SK-N-SH treated with all-trans-retinoic acid at 6 μM for 48 hours (cell line): ENCODE measurements at regions not wholly inside any gene's neighbourhood (a gene's known extent, or its start where the extent isn't known, plus 50 kb on each side); places are given as distances from the start of the nearest gene placed in this dataset.

ENCODE experiments used
- ATAC-seq: fragments of 200-7000 bp; cut with Tn5 transposase; 3 replicates; pipeline ENCODE4 v1.9.1; 2020; ENCODE audit warnings: mild to moderate bottlenecking, moderate library complexity
- ARNTL ChIP-seq: fragments of 450-650 bp; formaldehyde crosslinking; IDR thresholded peaks from 2 replicates; pipeline ENCODE4 v1.5.0; 2020; ENCODE audit warnings: low read depth, mild to moderate bottlenecking, moderate library complexity, borderline replicate concordance
- BACH2 ChIP-seq: fragments of 250-450 bp; sonication (Bioruptor Pico); IDR thresholded peaks from 2 replicates; pipeline ENCODE4 v1.9.0; 2021; ENCODE audit warnings: mild to moderate bottlenecking, borderline replicate concordance
- ESRRG ChIP-seq: fragments of 250-450 bp; sonication (Bioruptor Pico); IDR thresholded peaks from 2 replicates; pipeline ENCODE4 v1.6.1; 2021; ENCODE audit warnings: mild to moderate bottlenecking
- GLIS3 ChIP-seq: fragments of 250-450 bp; sonication (Bioruptor Pico); IDR thresholded peaks from 2 replicates; pipeline ENCODE4 v1.5.0; 2020; ENCODE audit warnings: mild to moderate bottlenecking, moderate library complexity
- ISL1 ChIP-seq: fragments of 250-450 bp; sonication (Bioruptor Pico); IDR thresholded peaks from 2 replicates; pipeline ENCODE4 v2.1.2; 2022; ENCODE audit warnings: mild to moderate bottlenecking, moderate library complexity
- PPARA ChIP-seq: fragments of 250-450 bp; sonication (Bioruptor Pico); IDR thresholded peaks from 2 replicates; pipeline ENCODE4 v1.5.0; 2020; ENCODE audit warnings: mild to moderate bottlenecking, borderline replicate concordance
- RARB ChIP-seq: fragments of 250-450 bp; sonication (Bioruptor Pico); IDR thresholded peaks from 2 replicates; pipeline ENCODE4 v1.8.0; 2021; ENCODE audit warnings: mild to moderate bottlenecking, moderate library complexity
- SNAI2 ChIP-seq: fragments of 250-450 bp; sonication (Bioruptor Pico); IDR thresholded peaks from 2 replicates; pipeline ENCODE4 v1.5.0; 2020; ENCODE audit warnings: mild to moderate bottlenecking, moderate library complexity
- TCF4 ChIP-seq: fragments of 250-450 bp; sonication (Bioruptor Pico); IDR thresholded peaks from 2 replicates; pipeline ENCODE4 v1.8.0; 2021; ENCODE audit warnings: mild to moderate bottlenecking, moderate library complexity, borderline replicate concordance
- TOX ChIP-seq: fragments of 250-450 bp; sonication (Bioruptor Pico); IDR thresholded peaks from 2 replicates; pipeline ENCODE4 v1.8.0; 2021; ENCODE audit warnings: mild to moderate bottlenecking, moderate library complexity, borderline replicate concordance
- ZFP3 ChIP-seq: fragments of 250-450 bp; sonication (Bioruptor Pico); IDR thresholded peaks from 2 replicates; pipeline ENCODE4 v1.5.0; 2020; ENCODE audit warnings: mild to moderate bottlenecking, moderate library complexity
- ZFP30 ChIP-seq: fragments of 450-650 bp; formaldehyde crosslinking; IDR thresholded peaks from 2 replicates; pipeline ENCODE4 v1.5.0; 2022; ENCODE audit warnings: mild to moderate bottlenecking, moderate library complexity
- ZNF565 ChIP-seq: fragments of 450-650 bp; formaldehyde crosslinking; conservative IDR thresholded peaks from 2 replicates; pipeline ENCODE4 v1.5.0; 2020; ENCODE audit warnings: low read depth, mild to moderate bottlenecking, moderate library complexity
- ZNF70 ChIP-seq: fragments of 450-650 bp; formaldehyde crosslinking; IDR thresholded peaks from 2 replicates; pipeline ENCODE4 v1.5.0; 2020; ENCODE audit warnings: mild to moderate bottlenecking, moderate library complexity
- ZNF8 ChIP-seq: fragments of 450-650 bp; formaldehyde crosslinking; IDR thresholded peaks from 2 replicates; pipeline ENCODE4 v1.5.0; 2020; ENCODE audit warnings: mild to moderate bottlenecking, moderate library complexity
- TF ChIP-seq, protein P1 (sequence below): fragments of 250-450 bp; sonication (Bioruptor Pico); IDR thresholded peaks from 2 replicates; pipeline ENCODE4 v1.8.0; 2021; ENCODE audit warnings: low read depth, mild to moderate bottlenecking, moderate library complexity, borderline replicate concordance
- TF ChIP-seq, protein P2 (sequence below): fragments of 250-450 bp; sonication (Bioruptor Pico); IDR thresholded peaks from 2 replicates; pipeline ENCODE4 v1.5.1; 2020; ENCODE audit warnings: low read depth, mild to moderate bottlenecking, moderate library complexity
- TF ChIP-seq, protein P3 (sequence below): fragments of 250-450 bp; sonication (Bioruptor Pico); IDR thresholded peaks from 2 replicates; pipeline ENCODE4 v1.5.1; 2021; ENCODE audit warnings: mild to moderate bottlenecking, moderate library complexity
- TF ChIP-seq, protein P4 (sequence below): fragments of 250-450 bp; sonication (Bioruptor Pico); IDR thresholded peaks from 2 replicates; pipeline ENCODE4 v1.5.0; 2020; ENCODE audit warnings: mild to moderate bottlenecking, moderate library complexity
- TF ChIP-seq, protein P5 (sequence below): fragments of 250-450 bp; sonication (Bioruptor Pico); IDR thresholded peaks from 2 replicates; pipeline ENCODE4 v1.8.0; 2020; ENCODE audit warnings: mild to moderate bottlenecking, moderate library complexity, borderline replicate concordance

DNA sequence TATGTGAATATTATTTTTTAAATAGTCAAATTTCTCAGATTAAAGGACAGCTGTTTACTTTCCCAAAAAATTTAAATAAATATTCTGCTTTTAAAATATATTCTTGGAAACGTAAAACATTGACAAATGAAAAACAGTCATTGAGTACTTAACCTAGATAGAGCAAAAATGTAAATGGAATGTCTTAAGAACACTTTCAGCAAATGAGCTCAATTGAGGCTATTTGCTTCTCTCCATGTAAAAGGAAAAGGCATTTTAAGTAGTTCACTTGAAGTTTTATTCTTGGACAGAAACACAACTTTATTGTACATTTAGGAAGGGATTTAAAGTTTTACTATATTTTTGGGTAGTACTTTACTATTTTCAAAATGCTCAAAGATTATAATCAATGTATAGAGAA, 983.6 kb upstream of the TYRP1 start:
- ATAC-seq: no peak
- TF ChIP-seq SNAI2 (CRISPR knock-in tag) (no peak), GLIS3 (CRISPR knock-in tag) (no peak), TCF4 (CRISPR knock-in tag) (no peak), BACH2 (CRISPR knock-in tag) (no peak), ZFP3 (CRISPR knock-in tag) (no peak)
- TF ChIP-seq, protein P1, sequence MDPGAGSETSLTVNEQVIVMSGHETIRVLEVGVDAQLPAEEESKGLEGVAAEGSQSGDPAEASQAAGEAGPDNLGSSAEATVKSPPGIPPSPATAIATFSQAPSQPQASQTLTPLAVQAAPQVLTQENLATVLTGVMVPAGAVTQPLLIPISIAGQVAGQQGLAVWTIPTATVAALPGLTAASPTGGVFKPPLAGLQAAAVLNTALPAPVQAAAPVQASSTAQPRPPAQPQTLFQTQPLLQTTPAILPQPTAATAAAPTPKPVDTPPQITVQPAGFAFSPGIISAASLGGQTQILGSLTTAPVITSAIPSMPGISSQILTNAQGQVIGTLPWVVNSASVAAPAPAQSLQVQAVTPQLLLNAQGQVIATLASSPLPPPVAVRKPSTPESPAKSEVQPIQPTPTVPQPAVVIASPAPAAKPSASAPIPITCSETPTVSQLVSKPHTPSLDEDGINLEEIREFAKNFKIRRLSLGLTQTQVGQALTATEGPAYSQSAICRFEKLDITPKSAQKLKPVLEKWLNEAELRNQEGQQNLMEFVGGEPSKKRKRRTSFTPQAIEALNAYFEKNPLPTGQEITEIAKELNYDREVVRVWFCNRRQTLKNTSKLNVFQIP (CRISPR knock-in tag): no peak
- TF ChIP-seq, protein P2, sequence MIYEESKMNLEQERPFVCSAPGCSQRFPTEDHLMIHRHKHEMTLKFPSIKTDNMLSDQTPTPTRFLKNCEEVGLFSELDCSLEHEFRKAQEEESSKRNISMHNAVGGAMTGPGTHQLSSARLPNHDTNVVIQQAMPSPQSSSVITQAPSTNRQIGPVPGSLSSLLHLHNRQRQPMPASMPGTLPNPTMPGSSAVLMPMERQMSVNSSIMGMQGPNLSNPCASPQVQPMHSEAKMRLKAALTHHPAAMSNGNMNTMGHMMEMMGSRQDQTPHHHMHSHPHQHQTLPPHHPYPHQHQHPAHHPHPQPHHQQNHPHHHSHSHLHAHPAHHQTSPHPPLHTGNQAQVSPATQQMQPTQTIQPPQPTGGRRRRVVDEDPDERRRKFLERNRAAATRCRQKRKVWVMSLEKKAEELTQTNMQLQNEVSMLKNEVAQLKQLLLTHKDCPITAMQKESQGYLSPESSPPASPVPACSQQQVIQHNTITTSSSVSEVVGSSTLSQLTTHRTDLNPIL (CRISPR knock-in tag): no peak

DNA sequence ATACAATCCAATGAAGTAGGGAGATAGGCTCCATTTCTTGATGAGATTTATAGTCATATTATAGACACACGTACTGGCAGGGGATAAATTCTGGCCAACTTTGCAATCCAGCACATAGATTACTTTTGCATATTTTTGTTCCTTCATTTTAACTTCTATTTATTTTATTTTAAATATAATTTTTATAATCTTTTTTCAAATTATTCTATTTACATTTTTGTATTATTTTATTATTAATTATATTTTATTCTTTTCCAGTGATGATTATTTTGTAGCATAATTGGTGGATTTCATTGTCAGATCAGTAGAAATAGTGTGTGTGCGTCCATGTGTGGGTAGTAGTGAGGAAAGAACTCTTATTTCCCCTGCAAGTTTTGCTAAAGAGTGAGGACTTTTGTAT, 980.1 kb upstream of the TYRP1 start:
- no peak for TF ChIP-seq ZNF70 (CRISPR knock-in tag)
- TF ChIP-seq ZNF8 (CRISPR knock-in tag): no peak
- no peak for TF ChIP-seq ESRRG (CRISPR knock-in tag)
- TF ChIP-seq, protein P1 (CRISPR knock-in tag): no peak
- TF ChIP-seq, protein P3, sequence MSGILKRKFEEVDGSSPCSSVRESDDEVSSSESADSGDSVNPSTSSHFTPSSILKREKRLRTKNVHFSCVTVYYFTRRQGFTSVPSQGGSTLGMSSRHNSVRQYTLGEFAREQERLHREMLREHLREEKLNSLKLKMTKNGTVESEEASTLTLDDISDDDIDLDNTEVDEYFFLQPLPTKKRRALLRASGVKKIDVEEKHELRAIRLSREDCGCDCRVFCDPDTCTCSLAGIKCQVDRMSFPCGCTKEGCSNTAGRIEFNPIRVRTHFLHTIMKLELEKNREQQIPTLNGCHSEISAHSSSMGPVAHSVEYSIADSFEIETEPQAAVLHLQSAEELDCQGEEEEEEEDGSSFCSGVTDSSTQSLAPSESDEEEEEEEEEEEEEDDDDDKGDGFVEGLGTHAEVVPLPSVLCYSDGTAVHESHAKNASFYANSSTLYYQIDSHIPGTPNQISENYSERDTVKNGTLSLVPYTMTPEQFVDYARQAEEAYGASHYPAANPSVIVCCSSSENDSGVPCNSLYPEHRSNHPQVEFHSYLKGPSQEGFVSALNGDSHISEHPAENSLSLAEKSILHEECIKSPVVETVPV: no peak
- no peak for TF ChIP-seq GLIS3 (CRISPR knock-in tag)
- TF ChIP-seq, protein P4, sequence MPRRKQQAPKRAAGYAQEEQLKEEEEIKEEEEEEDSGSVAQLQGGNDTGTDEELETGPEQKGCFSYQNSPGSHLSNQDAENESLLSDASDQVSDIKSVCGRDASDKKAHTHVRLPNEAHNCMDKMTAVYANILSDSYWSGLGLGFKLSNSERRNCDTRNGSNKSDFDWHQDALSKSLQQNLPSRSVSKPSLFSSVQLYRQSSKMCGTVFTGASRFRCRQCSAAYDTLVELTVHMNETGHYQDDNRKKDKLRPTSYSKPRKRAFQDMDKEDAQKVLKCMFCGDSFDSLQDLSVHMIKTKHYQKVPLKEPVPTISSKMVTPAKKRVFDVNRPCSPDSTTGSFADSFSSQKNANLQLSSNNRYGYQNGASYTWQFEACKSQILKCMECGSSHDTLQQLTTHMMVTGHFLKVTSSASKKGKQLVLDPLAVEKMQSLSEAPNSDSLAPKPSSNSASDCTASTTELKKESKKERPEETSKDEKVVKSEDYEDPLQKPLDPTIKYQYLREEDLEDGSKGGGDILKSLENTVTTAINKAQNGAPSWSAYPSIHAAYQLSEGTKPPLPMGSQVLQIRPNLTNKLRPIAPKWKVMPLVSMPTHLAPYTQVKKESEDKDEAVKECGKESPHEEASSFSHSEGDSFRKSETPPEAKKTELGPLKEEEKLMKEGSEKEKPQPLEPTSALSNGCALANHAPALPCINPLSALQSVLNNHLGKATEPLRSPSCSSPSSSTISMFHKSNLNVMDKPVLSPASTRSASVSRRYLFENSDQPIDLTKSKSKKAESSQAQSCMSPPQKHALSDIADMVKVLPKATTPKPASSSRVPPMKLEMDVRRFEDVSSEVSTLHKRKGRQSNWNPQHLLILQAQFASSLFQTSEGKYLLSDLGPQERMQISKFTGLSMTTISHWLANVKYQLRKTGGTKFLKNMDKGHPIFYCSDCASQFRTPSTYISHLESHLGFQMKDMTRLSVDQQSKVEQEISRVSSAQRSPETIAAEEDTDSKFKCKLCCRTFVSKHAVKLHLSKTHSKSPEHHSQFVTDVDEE (CRISPR knock-in tag): no peak
- TF ChIP-seq, protein P2 (CRISPR knock-in tag): no peak
- no peak for TF ChIP-seq SNAI2 (CRISPR knock-in tag)

DNA sequence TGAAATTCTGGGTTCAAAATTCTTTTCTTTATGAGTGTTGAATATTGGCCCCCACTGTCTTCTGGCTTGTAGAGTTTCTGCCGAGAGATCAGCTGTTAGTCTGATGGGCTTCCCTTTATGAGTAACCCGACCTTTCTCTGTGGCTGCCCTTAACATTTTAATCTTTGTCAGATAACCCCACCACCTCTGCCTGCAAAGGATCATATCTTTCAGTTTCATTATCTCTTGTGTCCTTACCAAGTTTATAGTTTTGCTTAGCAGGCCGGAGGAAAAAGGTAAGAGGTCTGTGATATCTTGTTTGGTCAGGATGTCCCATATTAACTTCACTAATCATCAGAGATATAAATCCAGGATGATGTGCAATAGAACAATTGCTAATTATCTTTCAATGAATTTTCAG, 970.2 kb upstream of the TYRP1 start:
- no peak for TF ChIP-seq ZNF8 (CRISPR knock-in tag)
- no peak for TF ChIP-seq RARB (CRISPR knock-in tag)
- no peak for ATAC-seq

More for the DNA sequence above, 980.1 kb upstream of the TYRP1 start:
- ATAC-seq: no peak

DNA sequence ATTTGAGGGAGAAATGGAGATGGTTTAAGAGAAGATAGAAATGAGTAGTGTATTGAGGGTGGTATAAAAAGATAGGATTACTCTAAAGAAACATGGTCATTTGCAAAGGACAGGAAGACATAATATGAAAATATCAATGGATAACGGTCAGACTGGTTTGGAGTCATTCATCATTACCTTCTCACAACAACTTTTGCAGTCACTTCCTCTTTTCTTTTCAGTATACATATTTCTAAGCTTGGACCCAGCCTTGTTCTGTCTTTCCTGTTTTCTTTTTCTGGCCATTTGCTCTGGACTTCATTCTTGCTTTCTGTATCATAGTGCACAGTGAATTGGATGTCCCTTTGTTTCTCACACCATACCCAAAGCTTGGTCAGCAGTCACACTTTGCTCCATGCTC, 966.5 kb upstream of the TYRP1 start:
- TF ChIP-seq ZNF565 (CRISPR knock-in tag) (no peak), ESRRG (CRISPR knock-in tag) (no peak), ZFP3 (CRISPR knock-in tag) (no peak), BACH2 (CRISPR knock-in tag) (no peak), ZFP30 (CRISPR knock-in tag) (no peak), ARNTL (no peak), ISL1 (no peak), SNAI2 (CRISPR knock-in tag) (no peak), PPARA (no peak), RARB (CRISPR knock-in tag) (no peak), TOX (CRISPR knock-in tag) (no peak)
- TF ChIP-seq, protein P5, sequence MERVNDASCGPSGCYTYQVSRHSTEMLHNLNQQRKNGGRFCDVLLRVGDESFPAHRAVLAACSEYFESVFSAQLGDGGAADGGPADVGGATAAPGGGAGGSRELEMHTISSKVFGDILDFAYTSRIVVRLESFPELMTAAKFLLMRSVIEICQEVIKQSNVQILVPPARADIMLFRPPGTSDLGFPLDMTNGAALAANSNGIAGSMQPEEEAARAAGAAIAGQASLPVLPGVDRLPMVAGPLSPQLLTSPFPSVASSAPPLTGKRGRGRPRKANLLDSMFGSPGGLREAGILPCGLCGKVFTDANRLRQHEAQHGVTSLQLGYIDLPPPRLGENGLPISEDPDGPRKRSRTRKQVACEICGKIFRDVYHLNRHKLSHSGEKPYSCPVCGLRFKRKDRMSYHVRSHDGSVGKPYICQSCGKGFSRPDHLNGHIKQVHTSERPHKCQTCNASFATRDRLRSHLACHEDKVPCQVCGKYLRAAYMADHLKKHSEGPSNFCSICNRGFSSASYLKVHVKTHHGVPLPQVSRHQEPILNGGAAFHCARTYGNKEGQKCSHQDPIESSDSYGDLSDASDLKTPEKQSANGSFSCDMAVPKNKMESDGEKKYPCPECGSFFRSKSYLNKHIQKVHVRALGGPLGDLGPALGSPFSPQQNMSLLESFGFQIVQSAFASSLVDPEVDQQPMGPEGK (CRISPR knock-in tag): no peak
- TF ChIP-seq, protein P1 (CRISPR knock-in tag): no peak
- TF ChIP-seq, protein P2 (CRISPR knock-in tag): no peak
- ATAC-seq: no peak
